ENCODE measurements at regions not wholly inside any gene's neighbourhood (a gene's known extent, or its start where the extent isn't known, plus 50 kb on each side); places are given as distances from the start of the nearest gene placed in this dataset.

DNA sequence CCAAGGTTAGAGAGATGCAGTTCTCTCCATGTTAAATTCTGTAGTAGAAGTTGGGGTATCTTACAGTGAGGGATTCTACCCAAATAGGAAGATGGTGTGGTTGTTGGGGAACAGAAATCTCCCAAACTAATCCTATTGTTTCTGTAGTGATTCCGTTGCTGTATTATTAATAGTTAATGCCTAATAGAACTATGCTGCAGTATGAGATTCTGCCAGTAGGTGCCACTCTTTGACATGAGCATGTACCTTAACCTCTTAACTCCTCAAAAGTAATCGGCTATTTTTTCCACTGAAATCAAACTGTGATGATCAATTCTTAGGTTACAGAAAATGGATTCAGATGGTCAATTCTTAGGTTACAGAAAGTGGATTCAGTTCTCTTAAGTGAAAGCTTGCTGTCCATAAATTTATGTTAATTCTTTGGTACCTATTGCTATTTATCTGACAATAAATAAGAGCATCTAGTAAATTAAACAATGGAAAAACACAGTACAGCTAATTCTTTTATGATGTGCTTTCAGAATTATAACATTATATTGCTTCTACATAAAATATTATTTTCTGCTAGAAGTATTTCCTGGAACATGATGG lies 97.9 kb upstream of the DLX2 start:
- Mint-ChIP-seq H3K27ac (no peak overlapping the region), H3K27me3 (ENCODE audit: low read depth) (no peaks in the 10 kb centered on the region), H3K36me3 (peaks cover 6% of the 10 kb centered on the region), H3K4me1 (no peaks in the 10 kb centered on the region), H3K4me3 (no peak overlapping the region), H3K9me3 (peaks cover 17% of the 10 kb centered on the region)
- no peak for DNase-seq (ENCODE audit: low spot score in 2 of 2, unreplicated experiment in 2 of 2)
- TF ChIP-seq, protein P1, sequence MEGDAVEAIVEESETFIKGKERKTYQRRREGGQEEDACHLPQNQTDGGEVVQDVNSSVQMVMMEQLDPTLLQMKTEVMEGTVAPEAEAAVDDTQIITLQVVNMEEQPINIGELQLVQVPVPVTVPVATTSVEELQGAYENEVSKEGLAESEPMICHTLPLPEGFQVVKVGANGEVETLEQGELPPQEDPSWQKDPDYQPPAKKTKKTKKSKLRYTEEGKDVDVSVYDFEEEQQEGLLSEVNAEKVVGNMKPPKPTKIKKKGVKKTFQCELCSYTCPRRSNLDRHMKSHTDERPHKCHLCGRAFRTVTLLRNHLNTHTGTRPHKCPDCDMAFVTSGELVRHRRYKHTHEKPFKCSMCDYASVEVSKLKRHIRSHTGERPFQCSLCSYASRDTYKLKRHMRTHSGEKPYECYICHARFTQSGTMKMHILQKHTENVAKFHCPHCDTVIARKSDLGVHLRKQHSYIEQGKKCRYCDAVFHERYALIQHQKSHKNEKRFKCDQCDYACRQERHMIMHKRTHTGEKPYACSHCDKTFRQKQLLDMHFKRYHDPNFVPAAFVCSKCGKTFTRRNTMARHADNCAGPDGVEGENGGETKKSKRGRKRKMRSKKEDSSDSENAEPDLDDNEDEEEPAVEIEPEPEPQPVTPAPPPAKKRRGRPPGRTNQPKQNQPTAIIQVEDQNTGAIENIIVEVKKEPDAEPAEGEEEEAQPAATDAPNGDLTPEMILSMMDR (IDR thresholded peaks at IDR 0.05; ENCODE audit: unreplicated experiment) = peak; percentile 38

DNA sequence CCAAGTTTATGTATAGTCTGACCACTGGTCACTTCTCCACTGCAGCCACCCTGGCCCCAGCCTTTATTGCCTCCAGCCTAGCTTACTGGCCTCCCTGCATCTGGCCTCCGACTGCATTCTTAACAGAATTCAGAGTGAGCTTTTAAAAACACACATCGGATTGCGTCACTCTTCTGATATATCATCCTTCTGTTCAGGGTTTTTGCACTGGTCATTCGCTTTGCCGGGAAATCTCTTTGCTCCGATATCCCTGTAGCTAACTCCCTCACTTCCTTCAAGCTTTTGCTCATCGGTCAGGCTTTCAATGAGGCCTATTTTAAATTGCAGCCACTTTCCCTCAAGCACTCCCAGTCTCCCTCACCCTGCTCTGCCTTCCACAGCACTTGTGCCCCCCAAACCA lies 101.6 kb upstream of the DLX2 start:
- H3K36me3 Mint-ChIP-seq = peaks cover 3% of the 10 kb centered on the region

DNA sequence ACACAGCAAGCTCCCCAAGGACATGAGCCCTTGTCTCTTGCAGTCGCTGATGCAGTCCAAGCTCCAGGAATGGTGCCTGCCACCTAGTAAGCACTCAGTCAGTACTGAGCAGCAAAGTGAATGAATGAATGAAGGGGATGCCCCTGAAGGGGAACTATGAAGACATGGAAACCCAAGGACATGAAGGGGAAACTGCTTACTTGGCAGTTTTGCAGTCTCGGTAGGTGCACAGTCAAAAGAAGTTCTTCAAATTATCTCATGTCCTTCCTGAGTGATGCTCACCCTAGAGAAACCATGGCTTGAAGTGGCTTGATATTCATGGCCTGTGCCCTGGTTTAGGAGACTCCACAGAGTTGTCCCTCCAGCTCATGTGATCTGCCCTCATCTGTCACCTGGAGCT lies 102.1 kb upstream of the DLX2 start:
- Mint-ChIP-seq H3K27ac (no peak overlapping the region), H3K9me3 (peaks cover 5% of the 10 kb centered on the region), H3K36me3 (peaks cover 3% of the 10 kb centered on the region), H3K4me1 (peaks cover 14% of the 10 kb centered on the region), H3K4me3 (no peak overlapping the region), H3K27me3 (ENCODE audit: low read depth) (no peaks in the 10 kb centered on the region)
- TF ChIP-seq, protein P1 (IDR thresholded peaks at IDR 0.05; ENCODE audit: unreplicated experiment) = no peak
- DNase-seq (ENCODE audit: low spot score in 2 of 2, unreplicated experiment in 2 of 2) = no peak

More for the DNA sequence above, 101.6 kb upstream of the DLX2 start:
- Mint-ChIP-seq H3K9me3 (peaks cover 6% of the 10 kb centered on the region), H3K4me1 (peaks cover 11% of the 10 kb centered on the region), H3K4me3 (no peak overlapping the region), H3K27ac (no peak overlapping the region), H3K27me3 (ENCODE audit: low read depth) (no peaks in the 10 kb centered on the region)
- TF ChIP-seq, protein P1 (IDR thresholded peaks at IDR 0.05; ENCODE audit: unreplicated experiment) = no peak
- DNase-seq (ENCODE audit: low spot score in 2 of 2, unreplicated experiment in 2 of 2) = no peak

DNA sequence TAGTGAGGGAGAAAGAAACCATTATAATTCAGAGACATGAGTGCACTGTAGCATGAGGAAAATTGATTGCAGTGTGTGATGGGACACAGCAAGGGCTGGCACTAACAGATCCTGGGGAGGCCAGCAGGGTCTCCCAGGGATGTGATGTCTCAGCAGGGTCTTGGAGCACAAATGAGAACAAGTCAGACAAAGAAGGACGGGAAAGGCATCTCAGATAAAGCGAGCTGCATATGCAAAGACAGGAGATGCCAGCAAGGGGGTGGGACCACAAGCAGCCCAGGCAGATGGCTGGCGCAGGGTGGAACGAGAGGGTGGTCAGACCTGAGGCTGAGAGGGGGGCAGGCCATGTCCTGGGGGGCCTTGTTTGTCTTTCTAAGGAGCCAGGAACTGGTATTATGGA lies 102.6 kb upstream of the DLX2 start:
- Mint-ChIP-seq H3K9me3 (no peaks in the 10 kb centered on the region), H3K27ac (no peak overlapping the region)

DNA sequence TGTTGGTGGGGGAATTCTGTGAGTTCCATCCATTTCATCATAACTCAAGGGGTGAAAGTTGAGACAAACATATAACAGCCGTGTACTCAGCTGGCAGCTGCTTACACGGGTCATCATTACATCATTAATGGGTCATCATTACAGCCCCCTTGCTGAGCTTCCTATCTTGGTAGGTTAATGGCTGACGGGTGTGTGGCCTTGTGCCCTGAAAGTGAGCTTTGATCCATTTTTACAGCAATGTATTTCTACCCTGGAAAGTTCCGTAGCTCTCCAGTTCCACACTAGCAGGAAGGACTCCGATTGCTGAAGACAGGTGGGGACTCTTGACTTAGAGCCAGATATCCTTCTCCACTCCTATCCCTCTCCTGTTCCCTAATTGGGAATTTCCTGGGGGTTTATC lies 105.2 kb upstream of the DLX2 start:
- DNase-seq (ENCODE audit: low spot score in 2 of 2, unreplicated experiment in 2 of 2) = no peak
- H3K36me3 Mint-ChIP-seq = no peaks in the 10 kb centered on the region
- no peak overlapping the region for H3K4me3 Mint-ChIP-seq
- no peak overlapping the region for H3K27ac Mint-ChIP-seq
- TF ChIP-seq, protein P1 (IDR thresholded peaks at IDR 0.05; ENCODE audit: unreplicated experiment) = no peak
- peaks cover 19% of the 10 kb centered on the region for H3K4me1 Mint-ChIP-seq
- H3K27me3 Mint-ChIP-seq (ENCODE audit: low read depth) = no peaks in the 10 kb centered on the region
- H3K9me3 Mint-ChIP-seq = no peaks in the 10 kb centered on the region

More for the DNA sequence above, 102.6 kb upstream of the DLX2 start:
- DNase-seq (ENCODE audit: low spot score in 2 of 2, unreplicated experiment in 2 of 2) = no peak
- TF ChIP-seq, protein P1 (IDR thresholded peaks at IDR 0.05; ENCODE audit: unreplicated experiment) = no peak
- no peaks in the 10 kb centered on the region for H3K36me3 Mint-ChIP-seq
- peaks cover 14% of the 10 kb centered on the region for H3K4me1 Mint-ChIP-seq
- H3K4me3 Mint-ChIP-seq = no peak overlapping the region
- no peaks in the 10 kb centered on the region for H3K27me3 Mint-ChIP-seq (ENCODE audit: low read depth)
